Karpas-422 (cell line): ENCODE measurements at regions not wholly inside any gene's neighbourhood (a gene's known extent, or its start where the extent isn't known, plus 50 kb on each side); places are given as distances from the start of the nearest gene placed in this dataset.

Source experiments
- DNase-seq: peaks from one replicate; pipeline ENCODE4 v3.0.0-alpha.2; 2015
- H2AFZ ChIP-seq: fragments of 200-600 bp; sonication (generic); 2 replicates; pipeline ENCODE4 v1.6.1; 2014; ENCODE audit warnings: antibody characterized with exemption, low read length, mixed read lengths
- H3K27ac ChIP-seq: fragments of 200-600 bp; sonication (generic); 2 replicates; pipeline ENCODE4 v1.5.1; 2014; ENCODE audit warnings: mild to moderate bottlenecking, low read length, moderate library complexity
- H3K27me3 ChIP-seq: fragments of 200-600 bp; sonication (generic); 2 replicates; pipeline ENCODE4 v1.6.1; 2014; ENCODE audit warnings: low read length, mixed read lengths
- H3K36me3 ChIP-seq: fragments of 200-600 bp; sonication (generic); 2 replicates; pipeline ENCODE4 v1.6.1; 2014; ENCODE audit warnings: low read length, mixed read lengths; ENCODE audit not compliant: insufficient read depth
- H3K4me1 ChIP-seq: fragments of 200-600 bp; sonication (generic); 2 replicates; pipeline ENCODE4 v1.6.1; 2014; ENCODE audit warnings: mild to moderate bottlenecking, low read length, mixed read lengths
- H3K4me2 ChIP-seq: fragments of 200-600 bp; sonication (generic); 2 replicates; pipeline ENCODE4 v1.6.1; 2014; ENCODE audit warnings: low read length, low read depth, mild to moderate bottlenecking; ENCODE audit not compliant: poor library complexity, severe bottlenecking
- H3K4me3 ChIP-seq: fragments of 200-600 bp; sonication (generic); 2 replicates; pipeline ENCODE4 v1.5.1; 2014; ENCODE audit warnings: mild to moderate bottlenecking, antibody characterized with exemption, low read length, mixed read lengths
- H3K79me2 ChIP-seq: fragments of 200-600 bp; sonication (generic); 2 replicates; pipeline ENCODE4 v1.6.1; 2014; ENCODE audit warnings: mild to moderate bottlenecking, low read length, mixed read lengths
- H3K9ac ChIP-seq: fragments of 200-600 bp; sonication (generic); 2 replicates; pipeline ENCODE4 v1.6.0; 2014; ENCODE audit warnings: low read length
- H3K9me2 ChIP-seq: fragments of 200-600 bp; sonication (generic), shearing (Covaris generic); replicated peaks from 2 replicates; pipeline ENCODE4 v1.6.0; 2014; ENCODE audit warnings: mild to moderate bottlenecking, low read length, moderate library complexity; ENCODE audit not compliant: insufficient read depth
- H3K9me3 ChIP-seq: fragments of 300-700, 200-600 bp; sonication (generic); 2 replicates; pipeline ENCODE4 v1.6.1; 2014; ENCODE audit warnings: low read length, mixed read lengths
- H4K20me1 ChIP-seq: fragments of 200-600 bp; sonication (generic); 2 replicates; pipeline ENCODE4 v1.6.1; 2014; ENCODE audit warnings: mild to moderate bottlenecking, antibody characterized with exemption, low read length, low read depth; ENCODE audit not compliant: insufficient read depth

DNA sequence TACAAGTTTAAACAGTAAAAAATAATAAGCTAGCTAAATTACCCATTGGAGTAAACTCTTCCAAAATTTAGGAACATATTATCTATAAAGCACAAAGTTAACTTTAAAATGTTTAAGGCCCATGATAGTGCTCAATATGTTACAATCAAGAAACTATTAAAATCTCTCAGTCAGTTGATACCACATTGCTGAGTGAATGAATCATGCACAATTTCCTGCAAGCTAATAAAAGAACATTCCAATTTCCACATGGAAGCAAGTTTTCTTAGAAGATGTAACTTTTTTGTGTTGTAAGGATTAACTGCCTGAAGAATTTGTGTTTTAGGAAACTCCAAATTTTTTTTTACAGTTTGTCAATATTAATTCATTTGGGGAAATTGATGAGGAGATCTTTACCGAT lies 666.6 kb downstream of the SLITRK1 start:
- H3K4me2 ChIP-seq, result no peak overlapping the region
- no peaks in the 10 kb centered on the region for H3K27me3 ChIP-seq
- H3K79me2 ChIP-seq, result no peaks in the 10 kb centered on the region
- H3K9ac ChIP-seq, result no peak overlapping the region
- DNase-seq, result no peak
- no peak overlapping the region for H3K4me3 ChIP-seq
- no peaks in the 10 kb centered on the region for H3K4me1 ChIP-seq
- H3K9me2 ChIP-seq, result no peaks in the 10 kb centered on the region
- no peak overlapping the region for H3K27ac ChIP-seq
- no peak overlapping the region for H2AFZ ChIP-seq
- H4K20me1 ChIP-seq, result no peaks in the 10 kb centered on the region
- H3K9me3 ChIP-seq, result peaks cover 8% of the 10 kb centered on the region
- H3K36me3 ChIP-seq, result no peaks in the 10 kb centered on the region

DNA sequence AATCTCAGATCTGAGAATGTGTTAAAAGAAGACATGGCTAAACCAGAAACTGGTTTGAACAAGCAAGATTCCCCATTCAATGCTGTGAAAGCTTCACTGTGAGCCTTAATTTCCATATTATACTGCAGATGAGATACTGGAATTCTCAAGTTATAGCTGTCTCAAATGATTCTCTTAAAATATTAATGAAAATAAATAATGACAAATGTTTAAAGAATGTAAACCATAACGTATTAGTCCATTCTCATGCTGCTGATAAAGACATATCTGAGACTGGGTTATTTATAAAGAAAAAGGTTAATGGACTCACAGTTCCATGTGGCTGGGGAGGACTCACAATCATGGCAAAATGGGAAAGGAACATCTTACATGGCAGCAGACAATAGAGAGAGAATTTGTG lies 667.8 kb downstream of the SLITRK1 start:
- Histone ChIP-seq H3K4me1 (no peaks in the 10 kb centered on the region), H3K27me3 (no peaks in the 10 kb centered on the region), H3K79me2 (no peaks in the 10 kb centered on the region), H3K9me2 (no peaks in the 10 kb centered on the region), H3K4me2 (no peak overlapping the region), H4K20me1 (no peaks in the 10 kb centered on the region), H3K9ac (no peak overlapping the region), H3K9me3 (peaks cover 8% of the 10 kb centered on the region), H3K27ac (no peak overlapping the region), H3K36me3 (no peaks in the 10 kb centered on the region), H2AFZ (no peak overlapping the region), H3K4me3 (no peak overlapping the region)
- no peak for DNase-seq

DNA sequence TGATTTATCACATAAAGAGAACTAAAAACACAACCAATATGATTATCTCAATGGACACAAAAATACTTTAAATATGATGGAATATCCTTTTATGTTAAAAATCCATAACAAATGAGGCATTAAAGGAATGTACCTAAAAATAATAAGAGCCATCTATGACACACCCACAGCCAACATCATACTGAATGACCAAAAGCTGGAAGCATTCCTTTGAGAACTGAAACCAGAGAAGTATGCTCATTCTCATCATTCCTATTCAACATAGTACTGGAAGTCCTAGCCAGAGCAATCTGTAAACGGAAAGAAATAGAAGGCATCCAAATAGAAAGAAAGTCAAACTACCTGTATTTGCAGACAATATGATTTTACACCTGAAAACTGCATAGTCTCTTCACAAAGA lies 671.0 kb downstream of the SLITRK1 start:
- DNase-seq, result no peak
- H2AFZ ChIP-seq, result no peak overlapping the region

DNA sequence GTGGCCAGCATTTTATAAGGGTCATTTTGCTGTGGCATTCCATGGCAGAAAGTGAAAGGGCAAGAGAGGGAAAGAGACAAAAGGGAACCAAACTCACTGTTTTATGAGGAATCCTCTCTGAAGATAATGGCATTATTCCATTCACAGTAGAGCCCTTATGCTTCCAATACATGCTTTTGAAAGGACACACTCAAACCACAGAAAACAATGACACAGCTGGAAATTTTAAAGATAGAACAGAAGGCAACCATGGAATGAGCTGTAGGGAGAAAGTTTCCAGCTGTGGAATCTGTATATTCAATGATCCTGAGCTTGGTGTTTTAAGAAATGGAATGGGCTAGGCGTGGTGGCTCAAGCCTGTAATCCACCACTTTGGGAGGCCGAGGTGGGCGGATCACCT lies 677.4 kb downstream of the SLITRK1 start:
- no peaks in the 10 kb centered on the region for H3K79me2 ChIP-seq
- no peak overlapping the region for H3K4me2 ChIP-seq
- no peaks in the 10 kb centered on the region for H3K9me2 ChIP-seq
- H2AFZ ChIP-seq, result no peak overlapping the region
- H3K4me1 ChIP-seq, result no peaks in the 10 kb centered on the region
- H3K4me3 ChIP-seq, result no peak overlapping the region
- H3K36me3 ChIP-seq, result no peaks in the 10 kb centered on the region
- no peak overlapping the region for H3K27ac ChIP-seq
- H3K9me3 ChIP-seq, result peaks cover 4% of the 10 kb centered on the region; the same call in 1 of the 2 replicates
- no peaks in the 10 kb centered on the region for H3K27me3 ChIP-seq
- DNase-seq, result no peak
- H4K20me1 ChIP-seq, result no peaks in the 10 kb centered on the region
- H3K9ac ChIP-seq, result no peak overlapping the region

More for the DNA sequence above, 671.0 kb downstream of the SLITRK1 start:
- H3K9ac ChIP-seq, result no peak overlapping the region
- no peak overlapping the region for H3K27ac ChIP-seq
- H3K9me2 ChIP-seq, result no peaks in the 10 kb centered on the region
- H3K4me3 ChIP-seq, result no peak overlapping the region
- H3K27me3 ChIP-seq, result no peaks in the 10 kb centered on the region
- no peaks in the 10 kb centered on the region for H3K79me2 ChIP-seq
- peaks cover 11% of the 10 kb centered on the region for H3K9me3 ChIP-seq
- no peaks in the 10 kb centered on the region for H3K36me3 ChIP-seq
- no peak overlapping the region for H3K4me2 ChIP-seq
- no peaks in the 10 kb centered on the region for H4K20me1 ChIP-seq
- H3K4me1 ChIP-seq, result no peaks in the 10 kb centered on the region

DNA sequence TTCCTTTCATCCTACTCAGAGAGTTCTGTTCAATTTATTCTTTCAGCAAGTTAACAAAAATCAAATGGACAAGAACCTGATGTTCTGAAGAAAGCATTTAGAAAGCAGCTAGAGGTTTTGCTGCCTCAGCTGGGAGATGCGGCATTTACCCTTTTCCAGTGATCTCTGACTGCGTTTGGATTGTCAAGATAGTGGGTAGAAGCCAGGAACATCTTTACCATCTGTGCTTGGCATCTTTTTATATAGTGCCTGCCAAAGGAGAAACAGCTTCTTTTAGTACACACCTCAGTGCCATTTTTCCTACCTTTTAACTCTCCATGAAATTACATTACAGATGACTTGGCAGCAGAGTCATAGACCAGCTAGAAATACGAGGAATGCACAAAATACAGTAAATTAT lies 680.8 kb downstream of the SLITRK1 start:
- H3K36me3 ChIP-seq, result no peaks in the 10 kb centered on the region
- H3K9me2 ChIP-seq, result no peaks in the 10 kb centered on the region
- no peak overlapping the region for H3K4me3 ChIP-seq
- no peak overlapping the region for H3K4me2 ChIP-seq
- no peak overlapping the region for H3K9ac ChIP-seq
- H2AFZ ChIP-seq, result no peak overlapping the region
- no peak overlapping the region for H3K27ac ChIP-seq
- no peaks in the 10 kb centered on the region; the same call in 1 of the 2 replicates for H3K9me3 ChIP-seq
- no peak for DNase-seq
- no peaks in the 10 kb centered on the region for H4K20me1 ChIP-seq
- no peaks in the 10 kb centered on the region for H3K79me2 ChIP-seq
- no peaks in the 10 kb centered on the region for H3K27me3 ChIP-seq
- H3K4me1 ChIP-seq, result no peaks in the 10 kb centered on the region

DNA sequence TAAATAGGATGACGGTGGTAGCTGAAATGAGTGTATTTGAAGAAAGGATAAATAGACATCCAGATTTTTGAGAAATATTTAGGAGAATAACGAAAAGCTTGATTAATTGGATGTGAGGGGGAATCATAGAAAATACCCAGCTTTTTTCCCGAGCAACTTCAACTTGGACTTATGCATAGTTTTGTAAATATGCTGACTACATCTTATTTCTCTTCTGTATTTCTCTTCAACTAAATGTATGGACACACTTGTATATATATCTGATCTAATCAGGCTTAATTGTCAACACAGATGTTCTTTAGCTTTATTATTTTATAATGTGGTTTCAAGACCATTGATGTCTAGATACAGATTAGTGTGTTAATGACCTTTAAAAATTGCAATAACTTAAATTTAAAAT lies 685.0 kb downstream of the SLITRK1 start:
- no peaks in the 10 kb centered on the region for H3K36me3 ChIP-seq
- no peak for DNase-seq
- no peaks in the 10 kb centered on the region; the same call in 1 of the 2 replicates for H3K9me3 ChIP-seq
- H4K20me1 ChIP-seq, result no peaks in the 10 kb centered on the region
- H2AFZ ChIP-seq, result no peak overlapping the region
- no peak overlapping the region for H3K27ac ChIP-seq
- no peaks in the 10 kb centered on the region for H3K9me2 ChIP-seq
- H3K9ac ChIP-seq, result no peak overlapping the region
- H3K4me1 ChIP-seq, result no peaks in the 10 kb centered on the region
- no peaks in the 10 kb centered on the region for H3K79me2 ChIP-seq
- H3K4me2 ChIP-seq, result no peak overlapping the region
- H3K27me3 ChIP-seq, result no peaks in the 10 kb centered on the region
- H3K4me3 ChIP-seq, result no peak overlapping the region

DNA sequence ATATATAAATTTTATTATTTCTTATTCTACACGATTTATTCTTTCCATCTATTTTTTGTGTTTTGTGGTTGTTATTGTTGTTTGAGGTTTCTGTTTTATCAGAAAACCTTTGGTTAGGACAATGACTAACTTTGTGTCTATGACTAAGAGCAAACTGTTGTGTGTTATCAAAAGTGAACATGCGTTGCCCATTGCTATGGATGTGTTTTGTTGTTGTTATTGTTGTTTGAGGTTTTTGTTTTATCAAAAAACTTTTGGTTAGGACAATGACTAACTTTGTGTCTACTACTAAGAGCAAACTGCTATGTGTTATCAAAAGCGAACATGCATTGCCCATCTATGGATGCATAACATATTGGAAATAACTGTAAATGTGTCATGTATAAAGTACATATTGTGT lies 692.3 kb downstream of the SLITRK1 start:
- H3K9ac ChIP-seq, result no peak overlapping the region
- H3K4me3 ChIP-seq, result no peak overlapping the region
- H3K9me3 ChIP-seq, result peaks cover 4% of the 10 kb centered on the region
- H3K27ac ChIP-seq, result no peak overlapping the region
- H4K20me1 ChIP-seq, result no peaks in the 10 kb centered on the region
- no peak for DNase-seq
- H3K27me3 ChIP-seq, result no peaks in the 10 kb centered on the region
- no peaks in the 10 kb centered on the region for H3K9me2 ChIP-seq
- H3K79me2 ChIP-seq, result no peaks in the 10 kb centered on the region
- no peak overlapping the region for H2AFZ ChIP-seq
- no peaks in the 10 kb centered on the region for H3K36me3 ChIP-seq
- H3K4me2 ChIP-seq, result no peak overlapping the region
- H3K4me1 ChIP-seq, result no peaks in the 10 kb centered on the region

DNA sequence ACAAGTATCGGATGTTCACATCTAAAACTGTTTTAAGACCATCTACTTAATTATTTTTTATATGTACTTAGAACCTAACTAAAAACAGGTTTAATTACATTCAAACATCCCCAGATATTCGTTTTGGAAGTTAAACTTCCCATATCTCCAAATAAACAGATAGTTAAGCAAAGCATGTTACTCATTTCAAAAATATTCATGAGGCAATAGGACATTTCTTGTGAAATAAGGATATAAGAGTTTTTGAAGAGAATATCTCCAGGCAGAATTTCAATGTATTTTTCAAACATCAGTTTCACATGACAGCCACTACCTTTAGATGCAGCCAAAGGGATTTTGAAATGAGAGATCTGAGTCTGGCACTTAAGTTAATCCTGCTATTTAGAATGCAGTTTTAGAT lies 697.5 kb downstream of the SLITRK1 start:
- no peak overlapping the region for H2AFZ ChIP-seq
- no peak for DNase-seq
- no peaks in the 10 kb centered on the region for H3K9me2 ChIP-seq
- H4K20me1 ChIP-seq, result no peaks in the 10 kb centered on the region
- no peak overlapping the region for H3K4me2 ChIP-seq
- H3K27ac ChIP-seq, result no peak overlapping the region
- no peaks in the 10 kb centered on the region for H3K4me1 ChIP-seq
- no peaks in the 10 kb centered on the region for H3K36me3 ChIP-seq
- no peaks in the 10 kb centered on the region for H3K79me2 ChIP-seq
- no peaks in the 10 kb centered on the region for H3K27me3 ChIP-seq
- peaks cover 4% of the 10 kb centered on the region for H3K9me3 ChIP-seq
- no peak overlapping the region for H3K4me3 ChIP-seq
- H3K9ac ChIP-seq, result no peak overlapping the region

DNA sequence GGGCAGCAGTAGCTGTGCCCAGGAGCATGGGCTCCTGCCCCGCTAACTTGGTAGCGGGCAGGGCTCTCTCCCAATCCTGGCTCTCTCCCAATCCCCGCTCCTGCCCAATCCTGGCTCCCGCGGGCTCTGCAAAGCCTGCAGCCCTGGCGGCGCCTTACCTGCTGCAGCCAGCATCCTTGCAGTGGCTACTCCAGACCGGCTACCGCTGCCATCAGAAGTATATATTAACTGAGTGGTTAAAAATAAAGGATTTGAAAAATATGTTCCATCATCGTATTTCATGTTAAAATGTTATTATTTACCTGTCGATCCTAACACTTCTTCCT lies 698.2 kb downstream of the SLITRK1 start:
- H2AFZ ChIP-seq, result no peak overlapping the region
- no peaks in the 10 kb centered on the region for H3K36me3 ChIP-seq
- H3K4me1 ChIP-seq, result no peaks in the 10 kb centered on the region

More for the DNA sequence above, 698.2 kb downstream of the SLITRK1 start:
- Histone ChIP-seq H3K9me2 (no peaks in the 10 kb centered on the region), H3K27ac (no peak overlapping the region), H3K9ac (no peak overlapping the region), H3K9me3 (peaks cover 4% of the 10 kb centered on the region), H3K79me2 (no peaks in the 10 kb centered on the region), H3K4me3 (no peak overlapping the region), H3K4me2 (no peak overlapping the region), H3K27me3 (no peaks in the 10 kb centered on the region), H4K20me1 (no peaks in the 10 kb centered on the region)
- DNase-seq, result no peak
